Stomach (tissue), 8 donors: ENCODE measurements at regions not wholly inside any gene's neighbourhood (a gene's known extent, or its start where the extent isn't known, plus 50 kb on each side); places are given as distances from the start of the nearest gene placed in this dataset.
A peak's percentile ranks its signal among the peaks of the same experiment; 100 is the strongest.

Source experiments
- DNase-seq, 2 donors: peaks; one replicate each; pipeline versions ENCODE4 v3.0.0 to v3.0.0-alpha.2; 2013 to 2019
- H3K27ac ChIP-seq, 5 donors: fragments of 200-600 bp in 4 of 5; sonication (generic) in 4 of 5; one replicate each; pipeline ENCODE4 v1.5.1; 2013 to 2019; ENCODE audit warnings: mild to moderate bottlenecking in 1 of 5, moderate library complexity in 1 of 5
- H3K27me3 ChIP-seq, 3 donors: fragments of 200-600 bp; sonication (generic); one replicate each; pipeline ENCODE4 v1.5.1; 2017 to 2019; ENCODE audit warnings: mixed run types in 1 of 3
- H3K36me3 ChIP-seq, 4 donors: fragments of 200-600 bp; sonication (generic); 1 replicate in 3 of 4; 2 replicates in 1 of 4; pipeline ENCODE4 v1.5.1; 2016 to 2019
- H3K4me1 ChIP-seq, 4 donors: fragments of 200-600 bp; sonication (generic); one replicate each; pipeline ENCODE4 v1.5.1; 2016 to 2019
- H3K4me3 ChIP-seq, 4 donors: fragments of 200-600 bp; sonication (generic) in 3 of 4; one replicate each; pipeline ENCODE4 v1.5.1; 2016 to 2019; ENCODE audit warnings: mild to moderate bottlenecking in 1 of 4
- H3K9me3 ChIP-seq, 4 donors: fragments of 200-600 bp; sonication (generic); one replicate each; pipeline ENCODE4 v1.5.1; 2016 to 2019
- EP300 ChIP-seq: sonication (generic); formaldehyde crosslinking; IDR thresholded peaks from one replicate; pipeline ENCODE4 v1.6.1; 2017; ENCODE audit warnings: antibody characterized with exemption
- POLR2A ChIP-seq, 4 donors: fragments of 450-650 bp; IDR thresholded peaks; one replicate each; pipeline ENCODE4 v1.6.1; 2016; ENCODE audit warnings: antibody characterized with exemption in 4 of 4, control low read depth in 2 of 4, mild to moderate bottlenecking in 1 of 4, moderate library complexity in 1 of 4
- POLR2AphosphoS5 ChIP-seq, 3 donors: sonication (generic); formaldehyde crosslinking; IDR thresholded peaks; one replicate each; pipeline ENCODE4 v1.6.1; 2016; ENCODE audit warnings: antibody characterized with exemption in 3 of 3
- WGBS, 5 donors: extraction: QIAGEN DNeasy Blood & Tissue Kit in 3 of 5; methylation state at CpG; one replicate each; pipeline versions ENCODE4 v1.1.5 to v1.1.7; 2013 to 2018; 5-methylcytosine and 5-hydroxymethylcytosine counted together
- intact Hi-C: fragments of 100-400 bp; cut with DNase I; formaldehyde crosslinking; loops from one replicate; pipeline ENCODE4 v1.15.1; 2023; ENCODE audit warnings: low total_unique reads
- TF ChIP-seq, protein P1 (sequence below), 7 experiments: fragments of 450-650 bp in 4 of 7; fragments of 200-600 bp in 3 of 7; sonication (generic) in 3 of 7; IDR thresholded peaks; one replicate each; pipeline ENCODE4 v1.5.1; 2016 to 2019; ENCODE audit warnings: antibody characterized with exemption in 7 of 7, control low read depth in 2 of 7, mild to moderate bottlenecking in 1 of 7
- donor health status: healthy with polysubstance abuse.
- donor health status: Bipolar disorder and iron deficiency.
- donor health status: healthy.

DNA sequence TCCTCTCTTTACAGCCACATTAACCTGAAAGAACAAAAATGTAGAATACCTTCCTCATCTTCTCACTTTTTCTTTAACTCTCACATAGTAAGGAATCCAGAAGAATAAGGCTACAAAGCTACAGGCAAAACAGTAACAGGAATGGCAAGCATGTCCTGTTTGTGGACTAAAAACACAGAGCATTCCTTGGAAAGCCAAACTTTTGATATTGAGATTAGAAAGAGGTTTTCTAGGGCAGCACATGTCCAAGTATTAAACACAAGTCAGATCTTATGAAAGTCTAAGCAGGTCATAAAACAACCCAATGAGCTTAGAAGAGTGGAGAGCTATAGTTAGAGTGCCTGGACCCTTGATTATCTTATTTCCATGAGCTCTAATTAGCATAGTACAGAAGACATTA lies 58.2 kb upstream of the FAM9C start:
- no peaks in the 10 kb centered on the region for H3K36me3 ChIP-seq
- TF ChIP-seq, protein P1, sequence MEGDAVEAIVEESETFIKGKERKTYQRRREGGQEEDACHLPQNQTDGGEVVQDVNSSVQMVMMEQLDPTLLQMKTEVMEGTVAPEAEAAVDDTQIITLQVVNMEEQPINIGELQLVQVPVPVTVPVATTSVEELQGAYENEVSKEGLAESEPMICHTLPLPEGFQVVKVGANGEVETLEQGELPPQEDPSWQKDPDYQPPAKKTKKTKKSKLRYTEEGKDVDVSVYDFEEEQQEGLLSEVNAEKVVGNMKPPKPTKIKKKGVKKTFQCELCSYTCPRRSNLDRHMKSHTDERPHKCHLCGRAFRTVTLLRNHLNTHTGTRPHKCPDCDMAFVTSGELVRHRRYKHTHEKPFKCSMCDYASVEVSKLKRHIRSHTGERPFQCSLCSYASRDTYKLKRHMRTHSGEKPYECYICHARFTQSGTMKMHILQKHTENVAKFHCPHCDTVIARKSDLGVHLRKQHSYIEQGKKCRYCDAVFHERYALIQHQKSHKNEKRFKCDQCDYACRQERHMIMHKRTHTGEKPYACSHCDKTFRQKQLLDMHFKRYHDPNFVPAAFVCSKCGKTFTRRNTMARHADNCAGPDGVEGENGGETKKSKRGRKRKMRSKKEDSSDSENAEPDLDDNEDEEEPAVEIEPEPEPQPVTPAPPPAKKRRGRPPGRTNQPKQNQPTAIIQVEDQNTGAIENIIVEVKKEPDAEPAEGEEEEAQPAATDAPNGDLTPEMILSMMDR (IDR thresholded peaks at IDR 0.05) = no peak
- TF ChIP-seq POLR2AphosphoS5 (IDR thresholded peaks at IDR 0.05) (no peak), POLR2A (IDR thresholded peaks at IDR 0.05) (no peak), EP300 (no peak)
- intact Hi-C loops = no loop called here
- H3K9me3 ChIP-seq = no peaks in the 10 kb centered on the region
- DNase-seq = no peak
- no peak overlapping the region for H3K4me3 ChIP-seq
- H3K4me1 ChIP-seq = peaks cover 0 to 25% (median 12%) of the 10 kb centered on the region in 4 donors
- peak overlapping the region in 4 of 5 donors; percentile 46 to 78 (median 66) for H3K27ac ChIP-seq
- H3K27me3 ChIP-seq = no peaks in the 10 kb centered on the region

DNA sequence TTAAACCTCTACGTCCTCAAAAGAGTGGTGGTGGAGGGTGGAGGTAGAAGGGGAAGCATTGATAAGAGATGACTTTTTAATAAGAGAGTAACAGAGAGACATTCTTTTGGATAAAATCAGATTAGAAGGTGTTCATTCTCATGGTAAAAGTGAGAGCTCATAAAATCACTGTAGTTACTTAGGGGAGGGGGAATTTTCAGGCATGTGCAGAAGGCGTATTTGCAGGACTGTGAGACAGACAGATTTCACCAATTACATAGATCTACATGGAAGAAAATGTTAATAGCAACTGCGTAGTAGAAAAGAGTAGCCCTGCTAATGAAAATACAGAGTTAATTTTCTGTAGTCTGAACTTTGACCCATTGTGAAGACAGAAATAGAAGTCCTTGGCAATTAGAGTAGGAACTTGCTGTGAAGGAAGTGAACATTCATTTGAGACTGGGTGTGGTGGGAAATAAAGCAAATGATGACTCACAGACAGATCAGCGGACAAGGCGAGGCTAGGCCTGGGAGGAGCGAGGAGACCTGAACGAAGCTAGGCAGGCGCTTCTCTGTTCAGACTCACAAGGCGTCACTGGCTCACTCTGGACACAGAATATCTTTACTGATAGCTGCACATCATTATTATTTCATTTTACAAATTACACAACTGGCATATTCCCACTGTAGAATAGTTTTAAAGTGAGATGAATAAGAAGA lies 57.2 kb upstream of the FAM9C start:
- TF ChIP-seq POLR2AphosphoS5 (IDR thresholded peaks at IDR 0.05) (peak; percentile 60 to 84 (median 83)), POLR2A (IDR thresholded peaks at IDR 0.05) (no peak)
- Histone ChIP-seq H3K36me3 (no peaks in the 10 kb centered on the region), H3K27ac (peak overlapping the region; percentile 44 to 78 (median 68)), H3K4me3 (no peak overlapping the region), H3K9me3 (no peaks in the 10 kb centered on the region), H3K4me1 (peaks cover 0 to 25% (median 12%) of the 10 kb centered on the region in 4 donors), H3K27me3 (no peaks in the 10 kb centered on the region)
- WGBS, 5 donors = 21 to 37% (median 26%) methylated on average over 9 of the region's 9 CpGs
- intact Hi-C loops = no loop called here
- DNase-seq = peak; percentile 71 to 89

DNA sequence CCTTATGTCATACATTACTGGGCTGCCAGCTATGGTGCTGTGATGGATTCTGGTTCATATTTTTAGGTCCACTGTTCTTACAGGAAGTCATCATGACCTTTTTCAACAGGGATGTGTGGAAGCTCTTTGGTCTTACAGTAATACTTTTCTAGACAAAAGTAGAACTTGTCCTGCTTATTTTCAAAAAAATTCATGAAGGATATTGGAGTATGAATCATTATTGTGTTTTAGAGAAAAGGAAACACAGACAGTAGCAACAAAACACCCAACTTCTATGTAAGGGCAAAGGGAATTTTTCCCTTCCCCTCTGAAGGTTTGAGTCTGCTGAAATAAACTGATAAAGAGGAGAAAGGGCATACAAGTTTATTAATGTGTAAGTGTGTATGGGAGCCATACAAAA lies 54.7 kb upstream of the FAM9C start:
- H3K4me1 ChIP-seq = peaks cover 0 to 31% (median 15%) of the 10 kb centered on the region in 4 donors
- H3K4me3 ChIP-seq = no peak overlapping the region
- H3K27me3 ChIP-seq = no peaks in the 10 kb centered on the region
- no peaks in the 10 kb centered on the region for H3K36me3 ChIP-seq
- no peaks in the 10 kb centered on the region for H3K9me3 ChIP-seq
- peak overlapping the region in 3 of 5 donors; percentile 32 to 68 (median 49) for H3K27ac ChIP-seq
- DNase-seq = no peak
- TF ChIP-seq POLR2A (IDR thresholded peaks at IDR 0.05) (no peak), EP300 (no peak), POLR2AphosphoS5 (IDR thresholded peaks at IDR 0.05) (no peak)
- TF ChIP-seq, protein P1 (IDR thresholded peaks at IDR 0.05) = no peak
- intact Hi-C loops = no loop called here

DNA sequence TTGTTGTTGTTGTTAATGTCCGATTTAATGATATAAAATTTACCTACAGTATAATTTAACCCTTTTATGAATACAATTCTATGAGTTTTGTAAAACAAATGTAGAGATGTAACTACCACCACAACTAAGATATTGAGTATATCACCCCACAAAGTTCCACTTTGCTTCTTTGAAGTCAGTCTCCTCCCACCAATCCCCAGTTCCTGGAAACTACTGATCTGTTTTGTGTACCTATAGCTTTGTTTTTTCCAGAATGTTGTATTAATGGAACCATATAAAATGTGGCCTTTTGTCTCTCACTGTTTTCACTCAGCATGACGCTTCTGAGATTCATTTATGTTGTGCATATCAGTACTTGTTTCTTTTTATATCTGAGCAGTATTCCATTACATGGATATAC lies 52.3 kb upstream of the FAM9C start:
- intact Hi-C loops = no loop called here
- no peak overlapping the region for H3K27ac ChIP-seq
- WGBS, 5 donors = 74 to 79% (median 76%) methylated on average over 2 of the region's 2 CpGs
- no peaks in the 10 kb centered on the region for H3K9me3 ChIP-seq
- H3K36me3 ChIP-seq = no peaks in the 10 kb centered on the region
- peaks cover 0 to 27% (median 14%) of the 10 kb centered on the region in 4 donors for H3K4me1 ChIP-seq
- no peak overlapping the region for H3K4me3 ChIP-seq
- no peak for TF ChIP-seq EP300
- TF ChIP-seq, protein P1 (IDR thresholded peaks at IDR 0.05) = no peak
- no peak for TF ChIP-seq POLR2A (IDR thresholded peaks at IDR 0.05)
- TF ChIP-seq POLR2AphosphoS5 (IDR thresholded peaks at IDR 0.05) = no peak
- DNase-seq = no peak
- no peaks in the 10 kb centered on the region for H3K27me3 ChIP-seq

DNA sequence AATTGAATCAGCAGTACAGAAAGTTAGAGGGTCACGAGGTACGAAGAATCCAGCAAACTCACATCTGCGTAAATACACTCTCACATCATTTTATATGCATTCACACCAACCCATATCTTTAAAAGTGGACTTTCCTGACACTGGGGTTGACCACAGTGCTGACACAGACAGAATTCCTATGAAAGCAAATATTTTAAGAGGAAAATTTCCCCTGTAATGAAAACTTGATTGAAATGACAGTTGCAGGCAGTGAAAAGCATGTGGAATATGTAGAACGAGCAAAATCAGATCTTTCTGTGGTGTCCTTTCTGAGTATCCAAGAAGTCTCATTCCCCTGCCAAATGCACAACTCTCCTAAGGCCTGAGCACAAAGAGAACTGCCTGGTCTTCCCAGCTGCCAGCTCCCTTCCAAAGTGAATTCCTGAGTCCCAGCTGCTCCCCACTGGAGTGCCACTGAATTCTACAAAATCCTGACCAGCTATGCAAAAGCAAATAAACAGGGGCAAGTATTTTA lies 50.5 kb upstream of the FAM9C start:
- peak overlapping the region in 3 of 5 donors; percentile 24 to 57 (median 41) for H3K27ac ChIP-seq
- 61 to 73% (median 68%) methylated on average over 4 of the region's 4 CpGs for WGBS, 5 donors

More for the DNA sequence above, 50.5 kb upstream of the FAM9C start:
- TF ChIP-seq EP300 = no peak
- TF ChIP-seq POLR2AphosphoS5 (IDR thresholded peaks at IDR 0.05) = no peak
- TF ChIP-seq POLR2A (IDR thresholded peaks at IDR 0.05) = no peak
- TF ChIP-seq, protein P1 (IDR thresholded peaks at IDR 0.05) = no peak
- H3K36me3 ChIP-seq = no peaks in the 10 kb centered on the region
- no peaks in the 10 kb centered on the region for H3K27me3 ChIP-seq
- peaks cover 0 to 30% (median 13%) of the 10 kb centered on the region in 4 donors for H3K4me1 ChIP-seq
- no peak overlapping the region for H3K4me3 ChIP-seq
- intact Hi-C loops = no loop called here
- DNase-seq = no peak
- no peaks in the 10 kb centered on the region for H3K9me3 ChIP-seq
